Small intestine (tissue), 7 donors: ENCODE measurements at regions not wholly inside any gene's neighbourhood (a gene's known extent, or its start where the extent isn't known, plus 50 kb on each side); places are given as distances from the start of the nearest gene placed in this dataset.
A peak's percentile ranks its signal among the peaks of the same experiment; 100 is the strongest.

Experiments
- DNase-seq, 2 donors: peaks; one replicate each; pipeline versions ENCODE4 v3.0.0 to v3.0.0-alpha.2; 2013
- FAIRE-seq: peaks from 2 replicates; lab custom pipeline; 2012; peaks lifted over from hg19 to GRCh38; lab: Jason Lieb, UNC
- H3K27ac ChIP-seq, 3 donors: one replicate each; pipeline ENCODE4 v1.5.1; 2013; ENCODE audit warnings: low read length in 2 of 3, mild to moderate bottlenecking in 2 of 3, control low read depth in 1 of 3, inconsistent platforms in 1 of 3, low read depth in 1 of 3, moderate library complexity in 1 of 3
- H3K27me3 ChIP-seq, 3 donors: one replicate each; pipeline ENCODE4 v1.6.1; 2013; ENCODE audit warnings: low read length in 3 of 3, inconsistent platforms in 1 of 3; ENCODE audit not compliant: control insufficient read depth in 3 of 3, insufficient read depth in 3 of 3
- H3K36me3 ChIP-seq, 3 donors: one replicate each; pipeline ENCODE4 v1.6.1; 2013; ENCODE audit warnings: low read length in 3 of 3, inconsistent platforms in 1 of 3, low read depth in 1 of 3, mild to moderate bottlenecking in 1 of 3, moderate library complexity in 1 of 3; ENCODE audit not compliant: control insufficient read depth in 3 of 3, insufficient read depth in 2 of 3
- H3K4me1 ChIP-seq, 3 donors: one replicate each; pipeline ENCODE4 v1.6.1; 2013; ENCODE audit warnings: low read length in 2 of 3, inconsistent platforms in 1 of 3, low read depth in 1 of 3, mild to moderate bottlenecking in 1 of 3, moderate library complexity in 1 of 3; ENCODE audit not compliant: control insufficient read depth in 3 of 3, insufficient read depth in 2 of 3
- H3K4me3 ChIP-seq, 3 donors: one replicate each; pipeline ENCODE4 v1.5.1; 2013; ENCODE audit warnings: low read length in 3 of 3, control low read depth in 1 of 3, inconsistent platforms in 1 of 3, low read depth in 1 of 3, mild to moderate bottlenecking in 1 of 3, moderate library complexity in 1 of 3
- H3K9me3 ChIP-seq, 2 donors: one replicate each; pipeline ENCODE4 v1.6.1; 2013; ENCODE audit warnings: low read depth in 1 of 2, low read length in 1 of 2; ENCODE audit not compliant: control insufficient read depth in 2 of 2, insufficient read depth in 1 of 2
- WGBS, 3 donors: extraction: QIAGEN DNeasy Blood & Tissue Kit; methylation state at CpG; one replicate each; pipeline ENCODE4 v1.1.7; 2013; 5-methylcytosine and 5-hydroxymethylcytosine counted together
- donor health status: healthy with polysubstance abuse.
- donor health status: control.
- donor health status: control.
- donor health status: Bipolar disorder and iron deficiency.
- donor health status: healthy.

DNA sequence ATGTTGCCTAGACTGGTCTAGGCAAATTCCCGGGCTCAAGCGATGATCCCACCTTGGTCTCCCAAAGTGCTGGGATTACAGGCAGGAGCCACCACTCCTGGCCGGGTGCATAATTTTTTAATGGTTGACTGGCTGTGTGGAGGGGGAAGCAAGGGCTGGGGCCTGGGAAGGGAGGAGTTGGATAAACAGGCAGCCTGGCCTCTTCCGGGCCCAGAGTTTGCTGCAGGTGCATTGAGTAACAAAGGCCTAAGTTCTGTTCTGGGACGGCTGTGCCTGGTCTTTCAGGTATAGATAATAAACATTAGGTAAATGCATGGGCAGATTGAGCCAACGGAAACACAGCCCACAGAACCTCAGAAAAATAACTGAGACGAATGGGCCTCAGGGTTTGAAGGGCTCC is 191.3 kb upstream of the TBX3 start:
- peaks cover 0 to 11% (median 0%) of the 10 kb centered on the region in 3 donors for H3K4me1 ChIP-seq
- FAIRE-seq (no peak), DNase-seq (peak; percentile 56 to 71)
- H3K27me3 ChIP-seq = no peaks in the 10 kb centered on the region
- WGBS, 3 donors = 35 to 68% (median 41%) methylated on average over 7 of the region's 7 CpGs
- no peaks in the 10 kb centered on the region for H3K36me3 ChIP-seq
- no peak overlapping the region for H3K4me3 ChIP-seq
- H3K27ac ChIP-seq = peak overlapping the region in 1 of 3 donors; percentile 53
- no peaks in the 10 kb centered on the region for H3K9me3 ChIP-seq

DNA sequence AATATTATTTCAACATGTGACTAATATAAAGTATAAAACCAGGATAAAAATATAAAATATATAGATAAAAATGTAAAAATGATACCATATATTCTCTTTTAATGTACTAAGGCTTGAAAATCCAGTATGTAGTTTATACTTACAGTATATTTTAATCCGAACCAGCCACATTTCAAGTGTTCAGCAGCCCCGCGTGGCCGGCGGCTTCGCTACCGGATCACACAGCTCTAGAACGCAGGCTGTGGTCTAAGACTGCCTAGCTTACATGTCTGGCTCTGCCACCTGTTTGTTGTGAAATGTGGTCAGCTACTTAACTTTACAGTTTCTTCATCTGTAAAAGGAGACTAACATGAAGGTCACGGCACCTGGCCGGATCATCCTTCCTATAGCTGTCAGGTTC is 189.7 kb upstream of the TBX3 start:
- no peaks in the 10 kb centered on the region for H3K9me3 ChIP-seq
- no peak for FAIRE-seq
- no peaks in the 10 kb centered on the region for H3K27me3 ChIP-seq
- no peak overlapping the region for H3K27ac ChIP-seq
- no peak overlapping the region for H3K4me3 ChIP-seq
- no peak for DNase-seq
- H3K4me1 ChIP-seq = peaks cover 0 to 11% (median 0%) of the 10 kb centered on the region in 3 donors
- WGBS, 3 donors = 97% methylated on average over 10 of the region's 10 CpGs
- no peaks in the 10 kb centered on the region for H3K36me3 ChIP-seq

DNA sequence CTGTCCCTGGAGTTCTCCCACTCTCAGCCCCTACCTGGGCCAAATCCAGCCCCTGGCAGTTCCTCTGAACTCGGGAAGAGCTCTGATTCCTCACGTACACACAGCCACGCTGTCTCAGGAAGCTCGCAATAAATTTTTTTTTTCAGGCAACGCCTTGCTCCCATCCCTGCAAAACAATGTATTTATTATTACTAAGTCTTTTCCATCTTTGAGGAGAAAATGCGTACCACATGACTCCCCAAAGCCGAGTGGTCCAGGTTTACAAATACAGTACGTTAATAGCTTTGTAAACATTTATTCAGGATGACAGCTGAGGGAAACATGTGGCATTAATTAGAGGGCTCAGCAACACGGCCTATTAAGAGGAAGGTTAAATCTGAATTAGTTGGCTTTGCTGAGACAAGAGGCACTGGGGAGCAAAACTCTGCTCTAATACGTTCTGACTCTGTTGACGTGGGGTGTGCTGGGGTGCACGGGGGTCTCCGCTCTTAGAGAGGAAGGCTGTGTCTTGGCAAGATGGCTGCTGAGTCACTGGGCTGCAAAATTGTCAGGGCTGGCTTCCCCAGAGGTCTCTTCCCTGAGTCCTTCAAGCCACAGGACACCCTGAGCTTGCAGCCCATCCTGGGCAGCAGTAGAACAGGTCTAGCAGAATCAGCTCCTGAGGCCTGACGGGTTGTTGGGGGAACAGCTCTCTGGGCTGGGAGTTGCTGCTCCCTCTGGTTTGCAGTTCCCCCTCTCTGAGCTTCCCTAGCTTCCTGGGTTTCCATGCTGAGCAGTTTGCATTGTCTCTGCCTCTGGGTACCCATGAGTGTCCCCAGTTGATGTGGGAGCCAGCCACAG is 185.2 kb upstream of the TBX3 start:
- peaks cover 0 to 3% of the 10 kb centered on the region in 2 donors for H3K9me3 ChIP-seq
- DNase-seq (peak in 1 of 2 donors; percentile 14), FAIRE-seq (no peak)
- no peaks in the 10 kb centered on the region for H3K36me3 ChIP-seq
- H3K4me3 ChIP-seq = no peak overlapping the region
- WGBS, 3 donors = 40 to 61% (median 60%) methylated on average over 14 of the region's 14 CpGs
- no peaks in the 10 kb centered on the region for H3K4me1 ChIP-seq
- H3K27me3 ChIP-seq = no peaks in the 10 kb centered on the region
- no peak overlapping the region for H3K27ac ChIP-seq

DNA sequence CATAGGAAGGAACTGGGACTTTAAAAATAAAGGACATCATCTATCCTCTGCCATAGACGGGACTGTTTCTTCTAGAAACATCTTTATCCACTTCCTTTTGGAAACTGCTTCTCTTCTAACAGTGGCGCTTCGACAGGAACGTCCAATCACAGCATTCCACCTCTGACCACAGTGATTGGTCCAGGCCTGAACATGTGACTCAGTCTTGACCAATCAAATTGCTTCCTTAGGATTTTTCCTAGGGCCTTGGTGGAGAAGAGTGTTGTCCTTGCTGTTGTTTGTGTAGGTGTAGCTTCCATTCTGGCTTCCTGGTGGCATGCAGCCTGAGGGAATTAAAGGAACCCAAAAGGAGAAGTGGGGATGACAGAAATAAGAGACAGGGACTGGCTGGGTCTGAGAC is 182.4 kb upstream of the TBX3 start:
- Histone ChIP-seq H3K9me3 (peaks cover 0 to 3% of the 10 kb centered on the region in 2 donors), H3K27ac (no peak overlapping the region), H3K4me3 (no peak overlapping the region), H3K4me1 (no peaks in the 10 kb centered on the region), H3K36me3 (no peaks in the 10 kb centered on the region), H3K27me3 (no peaks in the 10 kb centered on the region)
- DNase-seq (no peak), FAIRE-seq (no peak)
- 89 to 93% (median 89%) methylated on average over 4 of the region's 4 CpGs for WGBS, 3 donors

DNA sequence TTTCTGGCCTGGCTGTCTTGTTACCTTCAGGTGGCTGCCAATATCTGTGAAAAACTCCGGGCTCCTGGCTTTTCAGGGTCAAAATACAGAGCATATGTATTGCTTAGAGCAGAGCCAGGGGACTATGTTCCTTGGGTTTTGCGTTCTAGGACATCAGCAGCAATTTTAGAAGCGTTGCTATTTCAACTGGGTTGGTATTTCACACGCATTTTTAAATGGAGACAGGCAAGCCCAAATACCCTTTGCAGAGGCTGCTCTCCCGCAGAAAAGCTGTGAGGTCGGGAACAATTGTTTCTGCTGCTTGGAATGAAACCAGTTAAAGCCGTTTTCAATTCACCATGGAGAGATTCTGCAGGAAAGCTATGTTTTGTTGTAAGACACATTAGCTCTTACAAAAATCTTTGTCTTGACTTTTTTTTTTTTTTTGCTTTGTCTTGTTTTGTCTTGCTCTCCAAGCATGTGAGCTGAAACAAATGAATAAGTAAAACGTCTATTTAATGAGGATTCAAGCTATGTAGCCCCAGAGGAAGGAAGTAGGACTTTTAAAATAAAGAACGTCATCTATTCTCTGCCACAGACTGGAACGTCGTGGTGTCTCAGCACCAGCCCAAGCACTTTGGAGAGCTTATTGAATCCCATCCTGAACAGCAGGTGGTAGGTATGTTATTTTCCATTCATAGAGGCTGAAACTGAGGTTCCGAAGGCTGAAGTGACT is 181.0 kb upstream of the TBX3 start:
- H3K36me3 ChIP-seq = no peaks in the 10 kb centered on the region
- no peak overlapping the region for H3K4me3 ChIP-seq
- no peak for FAIRE-seq
- no peak overlapping the region for H3K27ac ChIP-seq
- DNase-seq = no peak
- WGBS, 3 donors = 42 to 76% (median 60%) methylated on average over 12 of the region's 12 CpGs
- no peaks in the 10 kb centered on the region for H3K27me3 ChIP-seq
- H3K9me3 ChIP-seq = peaks cover 0 to 3% of the 10 kb centered on the region in 2 donors
- no peaks in the 10 kb centered on the region for H3K4me1 ChIP-seq

DNA sequence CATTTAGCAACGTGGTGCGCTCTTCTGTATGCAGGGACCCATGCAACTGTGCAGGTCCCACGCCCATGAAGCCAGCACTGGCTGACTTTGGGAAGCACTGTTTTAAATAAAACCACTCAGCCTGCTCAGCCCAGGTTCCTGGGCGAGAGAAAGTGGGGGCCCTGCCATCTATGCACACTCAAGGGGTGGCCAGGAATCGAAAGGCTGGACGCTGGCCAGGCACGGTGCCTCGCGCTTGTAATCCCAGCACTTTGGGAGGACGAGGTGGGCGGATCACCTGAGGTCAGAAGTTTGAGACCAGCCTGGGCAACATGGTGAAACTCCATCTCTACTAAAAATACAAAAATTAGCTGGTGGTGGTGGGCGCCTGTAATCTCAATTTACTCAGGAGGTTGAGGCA is 179.9 kb upstream of the TBX3 start:
- Histone ChIP-seq H3K27me3 (no peaks in the 10 kb centered on the region), H3K4me1 (no peaks in the 10 kb centered on the region), H3K4me3 (no peak overlapping the region), H3K36me3 (no peaks in the 10 kb centered on the region), H3K27ac (no peak overlapping the region), H3K9me3 (peaks cover 0 to 3% of the 10 kb centered on the region in 2 donors)
- FAIRE-seq = no peak
- 75 to 86% (median 82%) methylated on average over 12 of the region's 12 CpGs for WGBS, 3 donors
- DNase-seq = no peak

DNA sequence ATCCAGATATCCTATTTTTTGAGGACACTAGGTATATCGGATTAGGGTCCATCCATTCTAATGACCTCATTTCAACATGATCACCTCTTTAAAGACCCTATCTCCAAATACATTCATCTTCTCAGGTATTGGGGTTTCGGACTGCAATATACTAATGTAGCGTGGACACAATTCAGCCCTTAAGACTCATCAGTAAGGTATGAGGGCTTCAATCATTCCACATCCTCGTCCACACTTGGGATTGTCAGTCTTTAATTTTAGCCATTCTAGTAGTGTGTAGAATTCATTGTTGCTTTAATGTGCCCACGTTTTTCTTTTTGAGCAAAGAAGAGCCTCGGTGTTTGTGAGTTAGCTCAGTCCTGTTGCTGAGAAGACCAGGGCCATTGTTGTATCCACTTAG is 177.0 kb upstream of the TBX3 start:
- DNase-seq (no peak), FAIRE-seq (no peak)
- Histone ChIP-seq H3K4me3 (no peak overlapping the region), H3K27ac (no peak overlapping the region), H3K9me3 (peaks cover 0 to 2% of the 10 kb centered on the region in 2 donors), H3K4me1 (no peaks in the 10 kb centered on the region), H3K36me3 (no peaks in the 10 kb centered on the region), H3K27me3 (no peaks in the 10 kb centered on the region)
- WGBS, 3 donors = 87 to 92% (median 91%) methylated on average over 6 of the region's 6 CpGs

DNA sequence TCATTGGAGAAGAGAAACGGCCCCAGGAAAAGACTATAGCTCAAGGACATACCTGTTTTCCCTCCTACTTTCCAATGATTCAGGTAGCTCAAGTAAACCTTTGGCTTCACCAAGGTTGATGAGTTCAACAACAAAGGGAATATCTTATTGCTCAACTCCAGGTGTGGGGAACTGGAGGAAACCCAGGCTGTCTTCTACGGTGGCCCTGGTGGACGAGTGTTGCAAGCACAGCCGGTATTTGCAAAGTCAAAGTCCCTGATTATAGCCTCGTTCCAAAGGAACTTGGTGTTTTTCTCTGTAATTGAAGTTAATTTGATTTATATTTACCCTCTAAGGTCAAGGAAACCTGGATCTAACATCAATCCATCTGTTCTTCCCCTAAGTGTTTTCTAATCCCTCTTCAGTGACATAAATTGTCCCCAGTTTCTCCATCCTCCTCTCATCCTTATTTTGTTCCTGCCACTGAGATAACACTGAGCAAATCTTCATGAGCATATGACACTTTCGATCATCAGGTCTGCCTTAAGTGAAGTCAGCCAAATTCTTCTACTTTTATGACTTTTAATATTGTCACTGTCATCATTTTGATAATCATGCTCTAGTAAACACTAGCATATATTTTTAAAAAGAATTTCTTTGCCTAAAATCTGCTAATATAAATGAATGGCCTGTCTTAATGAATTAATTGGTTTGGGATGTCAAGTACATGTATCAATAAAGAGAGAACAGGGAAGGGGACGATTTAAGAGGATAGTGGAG is 174.6 kb upstream of the TBX3 start:
- Histone ChIP-seq H3K9me3 (peaks cover 2 to 10% of the 10 kb centered on the region in 2 donors), H3K4me1 (no peaks in the 10 kb centered on the region), H3K4me3 (no peak overlapping the region), H3K27ac (peak overlapping the region in 1 of 3 donors; percentile 42), H3K27me3 (no peaks in the 10 kb centered on the region), H3K36me3 (no peaks in the 10 kb centered on the region)
- FAIRE-seq (no peak), DNase-seq (peak; percentile 88 to 90)
- WGBS, 3 donors = 11 to 54% (median 23%) methylated on average over 7 of the region's 7 CpGs
